ENCODE measurements at regions not wholly inside any gene's neighbourhood (a gene's known extent, or its start where the extent isn't known, plus 50 kb on each side); places are given as distances from the start of the nearest gene placed in this dataset.

- DNase-seq (ENCODE audit: low read depth), result no peak
Observed at GRCh38 chr18:76130845-76131244, 364.2 kb downstream of the ZNF516 start.

DNA sequence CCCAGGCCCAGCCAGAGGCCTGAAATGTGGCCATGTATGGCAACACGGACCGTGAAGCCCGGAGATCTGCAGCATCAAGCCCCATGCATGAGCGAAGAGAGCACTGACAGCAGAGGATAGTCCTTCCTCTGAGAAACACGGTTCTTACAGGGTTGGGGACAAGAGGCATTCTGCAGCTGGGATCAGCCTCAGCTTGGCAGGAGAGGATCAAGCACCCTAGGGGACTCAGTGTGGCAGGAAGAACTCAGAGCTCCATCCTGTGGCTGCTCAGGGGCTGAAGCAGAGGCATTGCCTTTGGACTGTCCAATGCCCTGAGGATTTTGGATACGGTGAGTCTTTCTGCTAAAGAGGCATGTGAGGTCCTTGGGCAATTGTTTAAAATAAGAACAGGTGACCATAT lies 368.7 kb downstream of the ZNF516 start:
- DNase-seq (ENCODE audit: low read depth), result no peak

- no peak for DNase-seq (ENCODE audit: low read depth)
Observed at GRCh38 chr18:76121011-76121410, 374.0 kb downstream of the ZNF516 start.

DNA sequence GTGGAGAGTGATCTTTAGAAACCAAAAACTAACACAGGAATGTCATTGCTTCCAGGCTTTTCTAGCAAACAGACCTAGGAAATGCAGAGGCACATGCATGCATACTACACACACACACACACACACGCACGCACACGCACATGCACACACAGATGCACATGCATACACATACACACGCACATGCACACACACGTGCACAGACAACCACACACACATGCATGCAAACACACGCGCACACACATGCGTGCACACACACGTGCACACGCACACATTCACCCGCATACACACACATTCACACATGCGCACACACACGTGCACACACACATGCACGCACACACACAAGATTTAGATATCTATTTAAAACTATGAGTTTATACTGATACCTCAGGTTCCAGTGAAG lies 379.5 kb downstream of the ZNF516 start:
- DNase-seq (ENCODE audit: low read depth), result no peak

- no peak for DNase-seq (ENCODE audit: low read depth)
Observed at GRCh38 chr18:76113101-76113500, 381.9 kb downstream of the ZNF516 start.

DNA sequence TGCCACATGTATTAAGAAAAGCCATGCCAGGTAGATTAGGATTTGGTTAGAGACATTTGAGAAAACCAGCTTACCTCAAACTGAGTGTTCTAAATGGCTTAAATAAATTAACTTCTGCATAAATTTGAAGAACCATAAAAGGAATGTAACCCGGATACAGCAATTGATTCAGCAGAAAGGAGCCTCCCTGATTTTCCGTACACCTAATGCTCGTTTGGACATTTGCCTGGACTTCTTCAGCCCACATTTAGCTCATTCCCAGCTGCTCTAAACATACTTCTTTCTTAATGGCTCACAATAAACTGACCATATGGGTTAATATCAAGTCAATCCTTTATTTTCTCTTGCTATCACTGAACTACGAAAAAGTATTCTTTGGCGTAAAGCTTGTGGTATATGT lies 392.4 kb downstream of the ZNF516 start:
- no peak for DNase-seq (ENCODE audit: low read depth)

GRCh38 chr18:76102156-76102555 lies 392.9 kb downstream of the ZNF516 start:
- DNase-seq (ENCODE audit: low read depth), result no peak

- DNase-seq (ENCODE audit: low read depth), result no peak
Observed at GRCh38 chr18:76099931-76100457, 395.0 kb downstream of the ZNF516 start.

DNA sequence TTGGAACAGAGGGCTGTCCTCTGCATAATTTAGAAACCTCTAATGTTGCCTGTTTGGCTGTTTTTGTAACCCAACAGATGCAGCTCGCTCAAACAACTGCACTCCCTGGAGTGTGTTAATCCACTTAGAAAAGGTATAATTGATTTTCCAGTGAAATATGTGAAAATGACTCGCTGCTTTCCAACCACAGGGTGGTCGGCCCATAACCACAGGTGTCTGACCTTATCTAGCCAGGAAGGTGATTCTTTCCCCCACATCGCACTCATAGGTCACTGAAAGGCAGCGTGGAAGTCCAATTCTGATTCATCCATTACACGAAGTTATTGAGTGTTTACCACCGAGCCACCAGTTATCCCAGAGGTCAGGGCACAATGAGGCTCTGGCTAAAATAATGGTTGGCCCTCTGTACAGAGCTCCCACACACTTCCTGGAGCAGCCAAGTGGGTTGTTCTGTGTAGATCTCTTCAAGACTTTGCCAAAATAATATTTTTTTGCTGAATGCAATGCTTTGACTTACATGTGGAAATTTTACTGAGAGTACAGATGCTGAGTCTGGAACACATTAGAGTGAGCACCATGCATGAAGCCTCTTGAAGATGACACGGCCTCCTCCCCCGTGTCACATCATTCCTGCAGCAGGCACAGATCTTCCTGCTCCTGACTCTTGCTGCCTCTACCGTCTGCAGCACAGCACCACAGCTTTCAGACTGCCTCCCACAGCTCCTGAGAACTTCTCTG lies 396.2 kb downstream of the ZNF516 start:
- DNase-seq (ENCODE audit: low read depth), result no peak

GRCh38 chr18:76081536-76081935 lies 413.5 kb downstream of the ZNF516 start:
- DNase-seq (ENCODE audit: low read depth), result no peak

DNA sequence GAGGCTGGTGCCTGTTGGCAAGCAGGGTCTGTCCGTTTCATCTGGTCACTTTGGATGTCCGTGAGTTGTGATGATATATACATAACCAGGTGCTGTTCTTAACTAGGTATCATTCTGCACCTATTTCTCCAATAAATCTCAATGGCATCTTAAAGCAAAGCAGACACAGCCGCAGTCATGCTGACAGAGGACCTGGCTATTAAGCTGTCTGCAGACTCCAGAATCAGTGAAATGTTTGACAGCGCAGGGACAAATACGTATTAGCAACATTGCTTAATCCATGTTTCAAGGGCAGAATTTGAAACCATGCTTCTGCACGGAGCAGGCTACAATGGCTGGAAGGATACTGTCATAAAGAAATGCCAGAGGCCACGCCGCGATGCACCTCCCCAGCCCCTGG lies 414.6 kb downstream of the ZNF516 start:
- no peak for DNase-seq (ENCODE audit: low read depth)

GRCh38 chr18:76075777-76076176 lies 419.3 kb downstream of the ZNF516 start:
- no peak for DNase-seq (ENCODE audit: low read depth)

GRCh38 chr18:76064998-76065397 lies 430.0 kb downstream of the ZNF516 start:
- DNase-seq (ENCODE audit: low read depth), result no peak

DNA sequence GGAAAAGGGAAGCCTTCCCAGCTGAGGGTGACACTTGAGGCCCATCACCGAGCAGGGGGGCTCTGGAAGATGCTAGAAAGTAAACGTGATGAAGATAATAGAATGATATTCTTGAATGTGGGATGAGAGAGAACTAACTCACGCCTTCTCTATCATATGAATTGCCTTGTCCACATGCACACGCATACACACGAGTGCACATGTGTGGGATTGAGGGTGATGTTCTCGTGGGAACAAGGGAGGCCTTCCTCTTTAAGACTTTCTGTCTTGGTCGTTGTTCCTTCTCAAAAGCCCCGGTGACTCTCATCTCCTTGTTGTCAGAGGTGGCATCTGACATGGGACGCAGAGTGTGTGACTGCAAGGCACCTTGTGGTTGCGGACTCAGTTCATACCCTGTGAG lies 436.9 kb downstream of the ZNF516 start:
- no peak for DNase-seq (ENCODE audit: low read depth)

DNA sequence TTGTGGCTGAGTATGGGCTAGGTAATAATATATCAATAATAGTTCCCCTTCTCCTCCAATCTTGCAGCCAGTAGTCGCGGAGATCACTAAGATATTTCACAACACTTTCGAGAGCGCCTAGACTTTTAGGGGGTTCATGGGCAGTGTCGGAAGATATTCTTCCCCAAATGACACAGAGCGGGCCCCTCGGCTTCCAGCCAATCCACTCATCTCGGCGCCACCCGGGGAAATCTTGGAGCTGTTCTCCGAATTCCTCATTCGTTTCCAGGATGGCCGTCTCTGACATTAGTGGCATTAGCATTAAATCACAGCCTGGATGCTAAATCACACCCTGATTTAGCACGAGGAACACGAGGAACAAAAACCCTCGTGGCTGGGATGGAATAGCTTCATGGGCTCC lies 437.7 kb downstream of the ZNF516 start:
- DNase-seq (ENCODE audit: low read depth), result no peak

DNA sequence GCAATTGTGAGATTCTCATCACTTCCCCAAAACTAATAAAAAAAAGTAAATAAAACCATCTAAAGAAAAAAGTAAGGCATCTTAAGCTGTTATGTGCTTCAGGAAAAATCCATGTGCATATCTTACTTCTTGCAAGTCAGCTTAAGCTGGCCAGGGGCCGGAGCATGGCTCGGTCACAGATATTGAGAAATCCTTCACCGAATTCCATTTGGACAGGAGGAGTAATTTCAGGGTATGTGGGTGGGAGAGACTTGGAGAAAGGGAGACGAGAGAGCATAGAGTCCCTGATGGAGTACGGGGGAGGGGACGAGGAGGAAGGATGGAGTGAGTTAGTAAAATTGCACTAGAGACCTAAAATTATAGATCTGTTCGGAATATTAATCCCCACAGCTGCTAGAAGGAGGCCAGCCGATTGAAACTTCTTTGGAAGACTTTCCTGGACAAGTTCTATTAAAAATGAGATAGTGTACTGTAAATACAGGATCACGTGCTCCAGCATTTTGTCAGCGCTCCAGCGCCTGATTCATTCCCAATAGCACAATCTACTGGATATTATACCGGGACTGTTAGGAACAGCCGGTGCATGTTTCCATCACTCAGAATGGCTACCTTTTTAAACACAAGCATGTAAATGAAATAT lies 438.5 kb downstream of the ZNF516 start:
- no peak for DNase-seq (ENCODE audit: low read depth)

DNA sequence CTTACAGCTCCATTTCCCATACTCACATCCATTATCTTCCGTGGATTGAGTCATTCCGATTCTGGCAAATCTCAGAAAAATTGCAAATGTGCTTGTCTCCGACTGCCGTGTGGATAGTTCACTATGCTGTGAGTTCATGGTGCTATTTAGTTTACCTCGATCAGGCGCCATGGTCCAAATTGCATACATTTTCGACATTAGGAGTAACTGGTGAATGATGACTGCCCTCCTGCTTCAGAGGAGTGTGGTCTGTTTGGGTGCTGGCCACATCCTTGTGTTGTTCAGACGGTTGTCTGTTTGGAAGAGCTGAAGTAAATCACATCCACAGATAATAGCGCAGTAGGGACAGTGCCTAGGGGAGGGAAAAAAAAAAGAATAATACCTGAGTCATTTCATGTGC lies 439.5 kb downstream of the ZNF516 start:
- no peak for DNase-seq (ENCODE audit: low read depth)

- no peak for DNase-seq (ENCODE audit: low read depth)
Observed at GRCh38 chr18:76055025-76055424, 440.0 kb downstream of the ZNF516 start.

DNA sequence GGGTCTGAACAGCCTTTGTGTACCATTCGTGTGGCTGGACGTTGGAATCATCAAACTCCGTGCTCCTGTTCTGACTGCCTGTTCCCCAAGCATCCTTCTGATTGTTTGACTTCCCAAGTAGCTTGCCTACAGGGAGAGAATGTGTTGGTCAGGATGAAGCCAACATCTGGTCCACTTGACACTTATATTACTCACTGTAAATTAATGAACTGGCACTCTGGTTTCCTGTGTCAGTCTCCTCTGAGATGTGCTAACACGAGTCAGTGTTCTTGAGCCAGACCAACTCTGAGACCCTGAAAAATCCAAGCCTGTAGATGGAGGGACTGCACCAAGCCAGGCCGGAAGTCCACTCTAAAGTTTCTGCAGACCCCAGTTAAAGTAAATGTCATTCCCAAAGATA lies 440.9 kb downstream of the ZNF516 start:
- no peak for DNase-seq (ENCODE audit: low read depth)

GRCh38 chr18:76053551-76053950 lies 441.5 kb downstream of the ZNF516 start:
- DNase-seq (ENCODE audit: low read depth), result no peak

DNA sequence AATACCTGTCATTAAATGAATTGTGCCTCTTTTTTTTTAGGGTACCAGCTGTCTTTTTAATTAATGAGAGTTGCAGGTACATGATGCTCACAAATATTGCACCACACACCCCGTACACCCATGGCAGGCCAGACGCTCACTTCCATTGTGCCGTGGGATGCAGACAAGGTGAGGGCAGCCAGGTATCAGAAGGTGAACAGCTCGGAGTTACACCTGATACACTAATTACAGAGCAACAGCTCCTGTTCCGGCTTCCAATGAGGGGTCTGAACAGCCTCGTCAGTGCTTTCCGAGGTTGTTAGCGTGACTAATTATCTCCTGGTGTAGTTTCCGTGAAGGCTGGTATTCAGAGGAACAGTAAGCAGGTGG lies 442.8 kb downstream of the ZNF516 start:
- DNase-seq (ENCODE audit: low read depth), result no peak

DNA sequence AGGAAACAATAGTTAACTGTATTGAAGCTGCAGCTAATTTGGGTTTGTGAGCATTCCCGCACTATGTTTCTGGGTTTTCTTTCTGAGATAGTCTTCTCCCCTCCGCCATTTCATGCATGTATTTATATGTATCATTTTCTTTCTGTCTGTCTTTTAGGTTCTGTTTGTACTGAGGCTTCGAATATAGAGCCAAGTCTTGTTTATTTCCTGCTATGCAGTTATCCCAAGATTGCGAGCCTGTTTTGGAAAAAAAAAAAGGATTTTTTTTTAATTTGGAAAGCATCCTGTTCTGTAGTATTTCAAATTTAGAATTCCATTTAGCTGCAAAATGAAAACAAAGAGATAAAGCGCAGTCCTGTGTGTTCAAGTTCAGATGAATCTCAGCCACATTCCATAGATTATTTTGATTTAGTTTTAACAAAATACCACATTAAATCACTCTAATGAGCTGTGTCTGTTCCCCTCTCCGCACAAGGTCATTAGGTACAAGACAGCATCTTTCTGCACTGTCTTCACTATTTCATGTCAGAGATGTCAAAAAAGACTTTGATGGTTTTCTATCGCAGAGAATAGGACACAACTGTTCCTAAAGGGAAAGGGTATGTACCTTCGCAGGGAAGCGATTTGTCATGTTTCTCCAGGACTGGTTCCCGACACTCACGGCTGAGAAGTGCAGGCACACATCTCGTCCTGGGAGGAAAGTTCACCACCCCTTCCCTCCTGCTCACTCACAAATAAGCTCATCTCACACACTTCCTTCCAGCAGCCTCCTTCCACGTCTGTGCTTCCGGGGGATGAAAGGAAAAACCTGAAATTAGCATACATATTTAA lies 443.4 kb downstream of the ZNF516 start:
- no peak for DNase-seq (ENCODE audit: low read depth)

- no peak for DNase-seq (ENCODE audit: low read depth)
Observed at GRCh38 chr18:76046221-76046620, 448.8 kb downstream of the ZNF516 start.

Data from ELR (cell line).